Glomerular visceral epithelial cell (primary cell): ENCODE measurements at regions not wholly inside any gene's neighbourhood (a gene's known extent, or its start where the extent isn't known, plus 50 kb on each side); places are given as distances from the start of the nearest gene placed in this dataset.

Source experiments
- DNase-seq: peaks from one replicate; pipeline ENCODE4 v3.0.0-alpha.2; 2016; ENCODE audit errors: extremely low spot score

DNA sequence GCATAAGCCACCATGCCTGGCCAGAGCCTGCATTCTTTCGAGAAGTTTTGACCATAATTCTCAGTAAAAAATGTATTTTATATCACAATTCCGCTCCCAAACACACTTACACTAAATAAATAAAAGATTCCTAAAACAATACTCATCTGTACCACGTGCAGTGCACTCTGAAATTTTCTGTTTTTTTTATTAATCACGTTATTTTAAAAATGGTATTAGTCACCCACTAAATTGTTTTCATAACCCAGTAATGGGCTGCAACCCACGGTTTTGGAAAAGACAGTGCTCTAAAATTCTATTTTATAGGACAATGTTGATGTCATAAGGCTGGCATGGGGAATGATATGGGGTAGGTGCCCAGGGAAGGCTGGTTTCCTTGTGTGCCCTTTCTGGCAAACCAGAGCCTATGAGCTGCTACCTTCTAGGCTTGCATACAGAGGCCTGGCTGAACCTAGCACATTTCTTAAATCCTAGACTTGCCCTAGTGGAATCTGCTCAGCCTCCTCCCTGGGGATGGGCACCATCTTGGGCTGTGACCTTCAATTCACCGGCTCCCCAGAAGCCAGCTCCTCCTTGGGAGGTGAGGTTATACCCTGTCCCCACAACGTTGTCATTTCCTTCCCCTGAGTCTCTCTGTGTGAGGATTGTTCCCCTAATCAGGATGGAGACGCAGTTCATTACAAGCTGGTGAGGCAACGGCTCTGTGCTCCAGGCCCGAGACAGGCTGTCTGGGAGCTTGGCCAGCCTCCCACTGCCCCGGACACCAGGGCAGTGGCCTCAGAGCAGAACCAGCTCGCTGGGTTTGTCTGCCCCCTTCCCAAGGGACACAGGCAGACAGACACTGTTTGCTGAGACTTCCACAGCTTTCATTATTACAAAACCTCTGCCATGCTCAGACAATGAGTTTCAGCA is 116.5 kb upstream of the NAV2 start:
- peak; percentile 85 for DNase-seq

- peak; percentile 57 for DNase-seq
These were observed 117.2 kb upstream of the NAV2 start for GRCh38 chr11:19595499-19595839.

DNA sequence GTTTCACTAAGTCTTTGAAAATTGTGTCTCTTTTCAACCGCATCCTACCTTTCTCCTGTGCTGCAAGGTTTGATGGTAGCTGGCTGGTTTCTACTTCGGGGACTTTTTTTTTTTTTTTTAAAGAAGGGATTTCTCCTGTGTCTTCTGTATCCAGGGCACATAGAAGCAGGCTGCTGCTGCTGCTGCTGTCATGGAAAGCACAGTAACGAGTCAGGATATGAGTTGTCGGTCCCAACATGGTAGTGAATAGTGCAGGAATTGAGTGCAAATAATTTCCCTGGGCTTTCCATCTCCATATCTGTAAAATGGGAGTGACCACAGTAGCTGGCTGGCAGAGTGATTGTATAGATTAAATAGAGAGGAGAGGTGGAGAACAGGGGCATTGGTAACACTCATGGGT is 118.3 kb upstream of the NAV2 start:
- no peak for DNase-seq

DNA sequence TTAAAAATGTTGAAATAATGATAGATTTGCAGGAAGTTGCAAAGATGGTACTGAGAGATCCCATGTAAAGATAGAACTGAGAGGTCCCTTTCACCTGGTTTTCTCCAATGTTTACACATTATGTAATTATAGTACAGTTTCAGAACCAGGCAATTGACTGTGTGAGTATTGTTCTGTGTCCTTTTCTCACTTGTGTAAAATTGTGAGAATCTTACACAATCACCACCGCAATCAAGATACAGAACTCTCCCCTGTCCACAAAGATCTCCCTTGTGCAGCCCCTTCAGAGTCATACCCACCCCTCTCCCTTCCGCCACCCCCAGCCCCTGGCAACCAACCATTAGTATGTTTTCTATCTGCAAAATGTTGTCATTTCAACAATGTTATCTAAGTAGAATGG is 119.8 kb upstream of the NAV2 start:
- DNase-seq: no peak

DNA sequence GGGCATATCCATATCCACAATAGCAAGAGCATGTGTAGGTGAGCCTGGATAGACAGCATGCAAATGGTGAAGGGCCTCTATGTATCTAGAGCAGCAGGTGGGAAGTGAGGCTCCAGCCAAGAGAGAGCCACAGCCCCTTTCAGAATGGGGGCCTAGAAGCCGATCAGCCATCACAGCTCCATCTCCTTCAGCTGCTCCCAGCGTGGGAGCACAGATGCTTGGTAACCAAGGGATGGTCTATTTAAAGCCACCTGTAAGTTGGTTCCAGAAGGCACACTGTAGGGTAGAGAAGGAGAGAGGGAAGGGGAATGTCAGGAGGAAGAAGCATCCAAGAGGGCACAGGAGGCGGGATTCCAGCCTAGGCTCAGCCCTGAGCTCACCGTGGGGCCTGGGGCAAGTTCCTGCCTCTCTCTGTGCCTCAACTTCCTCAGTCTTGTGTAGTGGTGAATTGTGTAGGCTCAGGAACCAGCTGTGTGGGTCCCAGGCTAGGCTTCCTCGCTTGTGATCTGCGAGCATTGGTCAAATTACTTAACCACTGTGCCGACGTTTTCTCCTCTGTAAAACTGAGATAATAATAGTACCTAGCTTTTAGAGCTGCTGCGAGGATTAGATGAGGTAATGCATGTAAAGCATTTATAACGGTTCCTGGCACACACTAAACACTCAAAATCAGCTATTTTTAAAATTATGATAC is 122.9 kb upstream of the NAV2 start:
- DNase-seq: no peak

GRCh38 chr11:19587979-19588378 is 124.7 kb upstream of the NAV2 start:
- DNase-seq: no peak

DNA sequence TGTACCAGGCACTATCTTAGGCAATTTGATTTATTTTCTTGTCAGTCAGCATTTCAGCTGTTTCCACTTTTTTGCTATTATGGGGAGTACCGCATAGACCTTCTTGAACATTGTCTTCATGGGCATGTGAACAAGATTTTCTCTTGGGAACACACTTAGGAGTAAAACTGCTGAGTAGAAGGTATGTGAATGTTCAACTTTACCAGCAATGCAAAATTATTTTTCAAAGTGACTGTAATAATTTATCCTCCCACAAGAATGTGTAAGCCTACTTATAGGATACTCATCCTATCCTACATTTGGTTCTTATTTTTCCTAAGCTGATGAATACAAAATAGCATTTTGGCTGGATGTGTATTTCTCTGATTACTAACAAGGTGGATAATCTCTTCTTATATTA is 132.0 kb upstream of the NAV2 start:
- no peak for DNase-seq

GRCh38 chr11:19579957-19580356 is 132.7 kb upstream of the NAV2 start:
- no peak for DNase-seq

DNA sequence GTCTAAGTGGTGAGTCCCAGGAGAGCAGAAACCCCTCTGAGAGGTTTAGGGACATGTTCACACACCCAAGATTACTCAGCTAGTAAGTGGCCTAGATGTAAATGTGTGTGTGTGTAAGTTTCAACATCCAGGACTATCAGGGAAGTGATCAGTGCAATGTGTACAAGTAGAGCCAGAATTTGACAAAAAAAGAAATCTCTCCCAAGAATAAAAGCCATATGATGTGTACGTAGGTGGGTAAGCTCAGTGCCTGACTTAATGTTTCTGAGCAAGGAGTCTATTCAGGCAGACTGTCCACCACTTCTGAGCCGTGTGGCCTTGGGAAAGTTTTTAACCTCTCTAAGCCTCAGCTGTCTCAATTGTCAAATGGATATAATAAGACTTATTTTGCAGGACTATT is 133.8 kb upstream of the NAV2 start:
- no peak for DNase-seq

- DNase-seq: no peak
These were observed 134.5 kb upstream of the NAV2 start for GRCh38 chr11:19577976-19578619.

GRCh38 chr11:19577391-19577975 is 135.2 kb upstream of the NAV2 start:
- no peak for DNase-seq

DNA sequence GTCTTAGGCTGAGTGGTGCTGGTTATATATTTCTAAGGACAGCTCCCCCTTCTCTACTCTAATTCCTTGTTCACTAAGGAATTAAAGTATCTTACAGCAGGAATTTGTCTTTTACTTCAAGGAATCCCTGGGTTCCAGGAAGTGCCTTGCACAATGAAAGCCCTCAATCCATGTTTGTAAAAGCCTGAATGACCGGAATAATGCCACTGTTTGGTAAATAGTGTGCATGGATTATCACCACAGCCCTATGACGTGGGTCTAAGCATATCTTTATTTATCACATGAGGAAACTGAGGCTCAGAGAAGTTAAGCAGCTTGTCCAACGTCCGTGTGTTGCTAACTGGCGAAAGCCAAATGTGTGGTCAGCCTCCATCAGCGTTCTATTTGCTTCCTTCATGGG is 135.7 kb upstream of the NAV2 start:
- DNase-seq: no peak

DNA sequence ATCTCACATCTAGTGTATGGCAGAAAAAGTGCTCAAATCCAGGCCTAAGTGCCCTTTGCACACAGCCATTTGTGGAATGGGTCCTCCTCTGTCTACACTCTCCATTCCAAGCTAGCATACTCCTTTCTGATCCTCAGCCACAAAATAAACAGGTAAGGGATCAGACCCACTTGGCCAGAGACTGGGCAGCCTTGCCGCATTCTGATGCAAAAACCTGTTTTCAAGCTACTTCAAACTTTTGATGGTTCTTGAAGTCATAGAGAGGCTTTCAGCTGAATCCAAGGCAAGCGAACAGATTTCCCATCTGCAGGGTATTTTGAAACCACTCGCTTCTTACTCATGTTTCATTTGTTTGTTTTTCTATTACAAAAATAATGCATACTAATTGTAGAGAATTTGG is 136.6 kb upstream of the NAV2 start:
- DNase-seq: no peak

GRCh38 chr11:19574916-19575315 is 137.7 kb upstream of the NAV2 start:
- no peak for DNase-seq

DNA sequence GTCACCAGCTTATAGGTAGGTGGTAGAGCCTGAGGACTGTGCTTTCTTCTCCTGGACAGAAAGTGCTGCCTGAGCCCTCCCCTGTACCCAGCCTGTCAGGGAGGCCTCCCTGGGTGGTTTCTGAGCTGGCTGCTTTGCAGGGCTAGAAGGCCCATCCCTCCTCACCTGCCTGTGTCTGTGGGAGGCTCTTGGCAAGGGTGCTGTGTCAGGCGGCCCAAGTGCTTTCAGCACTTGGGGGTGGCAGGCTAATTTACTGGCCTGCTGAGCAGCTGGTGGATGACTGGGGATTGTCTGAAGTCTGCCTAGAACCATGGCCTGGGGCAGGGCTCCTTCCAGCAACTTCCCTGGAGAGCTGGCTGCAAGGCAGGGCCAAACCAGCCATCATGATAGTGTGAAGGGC is 139.0 kb upstream of the NAV2 start:
- no peak for DNase-seq

- DNase-seq: no peak
These were observed 140.7 kb upstream of the NAV2 start for GRCh38 chr11:19571906-19572305.

- DNase-seq: no peak
These were observed 141.7 kb upstream of the NAV2 start for GRCh38 chr11:19570889-19571288.

DNA sequence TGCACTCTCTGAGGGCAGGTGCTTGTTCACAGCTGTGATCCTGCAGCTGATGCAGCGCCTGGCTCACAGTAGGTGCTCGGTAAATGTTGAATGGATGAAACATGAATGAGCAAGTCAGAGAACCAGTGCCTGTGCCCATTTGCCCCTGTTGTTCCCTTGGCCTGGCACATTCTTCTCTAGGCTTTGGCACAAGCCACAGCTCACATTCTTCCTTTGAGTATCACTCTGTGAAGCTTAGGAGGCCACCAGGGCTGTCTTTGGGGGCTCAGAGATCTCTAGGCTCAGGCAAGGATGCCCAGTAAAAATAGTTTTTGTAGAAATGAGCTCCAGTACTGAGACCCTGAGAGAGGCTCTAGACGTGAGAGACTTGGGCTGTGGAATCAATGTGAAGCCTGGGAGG is 144.6 kb upstream of the NAV2 start:
- no peak for DNase-seq

GRCh38 chr11:19566583-19567379 is 145.9 kb upstream of the NAV2 start:
- DNase-seq: no peak

- no peak for DNase-seq
These were observed 147.0 kb upstream of the NAV2 start for GRCh38 chr11:19565639-19566038.

- no peak for DNase-seq
These were observed 150.5 kb upstream of the NAV2 start for GRCh38 chr11:19562156-19562555.

- peak; percentile 35 for DNase-seq
These were observed 151.6 kb upstream of the NAV2 start for GRCh38 chr11:19561011-19561410.
